GM10248 (cell line): ENCODE measurements at regions not wholly inside any gene's neighbourhood (a gene's known extent, or its start where the extent isn't known, plus 50 kb on each side); places are given as distances from the start of the nearest gene placed in this dataset.

Experiments used
- CTCF ChIA-PET: fragments of 300-600 bp; sonication (Branson Sonifier 250); formaldehyde crosslinking; extraction: SDS; loops from one replicate; lab custom pipeline; 2021; ENCODE audit warnings: antibody characterized with exemption; lab: Yijun Ruan, JAX
- POLR2A ChIA-PET: fragments of 350-650 bp; sonication (Branson Sonifier 250); formaldehyde crosslinking; extraction: SDS; loops from one replicate; lab custom pipeline; 2020; ENCODE audit warnings: antibody characterized with exemption; lab: Yijun Ruan, JAX
- DNase-seq: peaks from one replicate; pipeline ENCODE4 v3.0.0; 2012; ENCODE audit errors: extremely low spot score
- CTCF ChIP-seq: IDR thresholded peaks from 2 replicates; pipeline ENCODE4 v1.5.1; 2012; ENCODE audit warnings: mild to moderate bottlenecking, low read depth; ENCODE audit errors: extremely low read depth, missing control alignments, control extremely low read depth

DNA sequence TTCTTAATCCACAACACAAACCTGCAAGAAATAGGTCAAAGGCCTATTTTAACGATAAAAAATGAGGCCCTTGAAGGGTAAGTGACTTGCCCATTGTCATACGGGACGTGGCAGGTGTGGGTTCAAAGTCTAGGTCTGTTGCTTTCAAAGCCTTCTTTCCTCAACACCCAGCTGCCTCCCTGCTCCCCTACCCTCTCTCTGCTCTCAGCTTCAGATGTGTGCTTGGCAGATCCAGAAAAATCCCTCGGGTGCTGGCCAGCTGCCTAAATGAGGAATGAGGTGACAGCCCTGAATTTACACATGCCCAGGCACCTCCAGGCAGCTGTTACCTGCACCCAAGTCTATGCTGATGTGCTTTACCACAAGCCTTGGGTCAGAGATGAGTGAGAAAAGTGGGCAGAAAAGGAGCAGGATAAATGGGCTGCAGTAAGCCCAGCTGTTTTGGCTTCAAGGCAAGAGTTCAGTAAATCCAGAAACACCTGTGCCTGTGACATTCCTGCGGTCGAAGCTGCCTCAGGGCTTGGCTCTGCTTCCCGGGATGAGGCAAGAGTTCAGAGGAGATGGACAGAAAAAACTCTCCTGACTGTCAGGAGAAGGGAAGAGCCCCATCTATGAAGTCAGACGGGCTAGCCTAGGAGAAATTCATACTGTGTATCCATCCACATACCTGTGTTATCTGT lies 49.9 kb upstream of the LDLRAD3 start:
- DNase-seq = no peak
- TF ChIP-seq CTCF = no peak
- ChIA-PET POLR2A (no interaction called here), CTCF (interaction anchor here (0.7 to 1.9 kb wide), 4 partner anchors 11 to 73 kb away, joined by 3 to 5 read pairs (median 4); no protein-coding TSS in a partner anchor)
